LNCAP (cell line): ENCODE measurements at regions not wholly inside any gene's neighbourhood (a gene's known extent, or its start where the extent isn't known, plus 50 kb on each side); places are given as distances from the start of the nearest gene placed in this dataset.

ENCODE experiments used
- CTCF ChIP-seq: fragments of 450-650 bp; IDR thresholded peaks from 2 replicates; pipeline ENCODE4 v1.5.1; 2017; ENCODE audit warnings: mild to moderate bottlenecking

GRCh38 chr16:86380030-86380429, 130.3 kb upstream of the FOXF1 start:
- TF ChIP-seq CTCF = no peak

GRCh38 chr16:86381491-86381890, 128.8 kb upstream of the FOXF1 start:
- TF ChIP-seq CTCF = no peak

GRCh38 chr16:86382067-86382773, 128.1 kb upstream of the FOXF1 start:
- TF ChIP-seq CTCF = no peak

GRCh38 chr16:86382774-86383407, 127.4 kb upstream of the FOXF1 start:
- no peak for TF ChIP-seq CTCF

GRCh38 chr16:86383488-86384262, 126.7 kb upstream of the FOXF1 start:
- no peak for TF ChIP-seq CTCF

GRCh38 chr16:86384263-86384649, 126.1 kb upstream of the FOXF1 start:
- TF ChIP-seq CTCF = no peak

- TF ChIP-seq CTCF = no peak
These were observed 125.3 kb upstream of the FOXF1 start for GRCh38 chr16:86384980-86385379.
